ENCODE measurements at regions not wholly inside any gene's neighbourhood (a gene's known extent, or its start where the extent isn't known, plus 50 kb on each side); places are given as distances from the start of the nearest gene placed in this dataset.
"Not testable (repeated sequence)": the region's sequence is repeated elsewhere in the genome, so short reads cannot be mapped to it uniquely, and the experiment has no call there.

DNA sequence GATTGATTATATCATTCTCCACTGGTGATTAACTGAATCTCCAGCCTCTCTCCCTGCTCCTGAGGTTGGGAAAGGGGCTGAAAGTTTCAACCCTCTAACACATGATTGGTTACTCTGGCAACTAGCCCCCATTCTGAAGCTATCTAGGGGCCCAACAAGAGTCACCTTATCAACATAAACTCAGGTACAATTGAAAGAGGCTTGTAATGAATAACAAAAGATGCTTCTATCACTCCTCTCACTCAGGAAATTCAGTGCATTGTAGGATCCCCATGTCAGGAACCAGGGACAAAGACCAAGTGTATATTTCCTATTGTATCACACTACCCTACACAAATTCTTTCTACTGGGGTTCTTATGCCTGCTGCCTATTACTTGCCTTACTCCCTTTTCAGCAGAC lies 123.9 kb upstream of the SLC13A1 start:
- no peak for DNase-seq

DNA sequence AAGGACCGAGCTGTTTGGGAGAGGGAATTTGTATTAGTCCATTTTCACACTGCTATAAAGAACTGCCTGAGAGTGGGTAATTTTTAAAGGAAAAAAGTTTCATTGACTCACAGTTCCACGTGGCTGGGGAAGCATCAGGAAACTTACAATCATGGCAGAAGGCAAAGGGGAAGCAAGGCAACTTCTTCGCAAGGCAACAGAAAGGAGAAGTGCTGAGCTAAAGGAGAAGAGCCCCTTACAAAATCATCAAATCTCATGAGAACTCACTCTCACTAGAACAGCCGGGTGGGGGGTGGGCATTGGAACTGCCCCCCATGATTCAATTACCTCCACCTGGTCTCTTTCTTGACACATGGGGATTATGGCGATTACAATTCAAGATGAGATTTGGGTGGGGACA lies 121.8 kb upstream of the SLC13A1 start:
- DNase-seq = not testable (repeated sequence)

DNA sequence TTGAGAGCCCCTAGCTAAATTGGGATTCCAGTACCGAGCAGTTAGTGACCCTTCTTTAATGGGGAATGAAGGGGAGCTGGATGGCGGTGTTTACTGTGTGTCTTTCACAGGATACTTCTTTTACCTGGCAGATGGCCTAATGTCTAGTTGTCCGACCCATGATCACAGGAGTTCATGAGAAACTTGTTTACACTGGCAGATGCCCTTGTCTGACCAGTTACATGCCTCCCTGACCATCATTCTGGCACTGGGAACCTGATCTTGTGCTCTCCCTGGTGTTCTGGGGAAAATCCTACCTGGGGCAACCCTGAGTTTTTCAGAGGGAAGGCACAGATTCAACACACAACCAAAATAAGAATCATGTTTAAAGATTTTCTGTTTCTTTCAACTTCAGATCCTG lies 120.1 kb upstream of the SLC13A1 start:
- DNase-seq = no peak

DNA sequence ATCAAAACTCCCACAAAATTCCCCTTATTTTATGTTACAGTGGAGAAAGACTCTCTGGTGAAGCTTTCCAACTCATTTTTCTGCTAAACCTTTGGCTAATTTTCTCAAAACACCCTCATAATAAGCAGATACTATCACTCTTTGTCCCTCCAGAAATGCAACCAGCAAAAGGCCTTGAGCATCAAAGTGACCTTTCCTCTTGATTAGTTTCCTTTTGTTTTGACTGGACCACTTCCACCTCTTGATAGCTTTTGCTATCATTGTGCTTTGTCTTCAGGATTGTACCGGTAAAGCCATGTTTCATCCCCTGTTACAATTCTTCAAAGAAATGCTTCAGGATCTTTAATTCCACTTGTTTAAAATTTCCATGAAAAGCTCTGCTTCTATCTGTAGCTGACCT lies 115.1 kb upstream of the SLC13A1 start:
- no peak for DNase-seq

DNA sequence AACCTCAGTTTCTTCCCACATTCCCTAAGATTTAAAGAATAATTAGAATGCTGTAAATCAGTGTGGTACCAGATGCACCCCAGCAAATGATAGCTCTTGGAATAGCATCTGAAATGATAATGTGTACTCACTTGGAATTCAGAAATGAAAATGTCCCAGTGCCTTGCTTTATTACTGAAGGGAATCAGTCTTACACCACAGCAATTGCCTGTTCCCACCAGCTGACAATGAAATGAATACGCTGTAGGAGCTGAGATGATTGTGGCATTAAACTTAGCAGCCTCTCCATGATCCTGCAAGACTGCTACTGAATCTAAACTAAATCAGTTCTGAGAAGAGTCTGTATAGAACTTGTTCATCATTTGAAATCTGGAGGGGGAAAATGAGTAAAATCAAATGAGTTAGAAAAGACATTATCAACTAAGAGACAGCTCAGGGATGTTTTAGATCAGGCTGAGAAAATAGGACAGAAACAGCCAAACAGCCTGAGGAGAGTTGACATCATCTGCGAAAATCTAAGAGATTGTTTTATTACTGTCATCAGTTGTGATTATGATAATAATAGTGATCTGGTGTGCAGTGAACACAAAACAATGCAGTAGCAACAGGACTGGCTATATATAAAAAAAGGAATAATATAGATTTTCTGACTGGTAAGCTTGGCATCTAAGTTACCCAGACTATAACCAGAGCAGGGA lies 108.6 kb upstream of the SLC13A1 start:
- DNase-seq = no peak

DNA sequence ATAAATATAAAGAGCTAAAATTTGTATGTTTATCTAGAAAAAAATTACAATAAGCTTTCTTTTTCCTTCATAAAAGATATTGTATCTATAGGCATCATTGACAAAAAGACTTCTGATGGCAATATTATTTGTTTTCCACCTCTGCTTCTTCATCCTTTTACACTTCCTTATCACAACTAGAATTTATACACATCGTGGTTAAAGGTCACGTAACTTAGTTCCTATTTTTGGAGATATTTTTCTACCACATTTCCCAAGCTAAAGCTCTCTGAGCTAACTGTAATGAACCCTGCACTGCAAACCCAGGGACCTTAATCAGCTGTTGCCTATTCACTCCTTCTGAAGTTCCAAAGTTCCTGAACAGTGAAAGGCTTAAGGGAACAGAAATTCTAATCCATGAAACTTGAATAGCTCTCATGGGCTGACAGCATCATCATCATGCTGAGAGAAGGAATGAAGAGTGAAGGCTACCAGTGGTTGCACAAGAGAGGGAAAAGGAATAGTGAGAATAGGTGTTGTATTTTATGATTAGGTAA lies 106.1 kb upstream of the SLC13A1 start:
- no peak for DNase-seq

DNA sequence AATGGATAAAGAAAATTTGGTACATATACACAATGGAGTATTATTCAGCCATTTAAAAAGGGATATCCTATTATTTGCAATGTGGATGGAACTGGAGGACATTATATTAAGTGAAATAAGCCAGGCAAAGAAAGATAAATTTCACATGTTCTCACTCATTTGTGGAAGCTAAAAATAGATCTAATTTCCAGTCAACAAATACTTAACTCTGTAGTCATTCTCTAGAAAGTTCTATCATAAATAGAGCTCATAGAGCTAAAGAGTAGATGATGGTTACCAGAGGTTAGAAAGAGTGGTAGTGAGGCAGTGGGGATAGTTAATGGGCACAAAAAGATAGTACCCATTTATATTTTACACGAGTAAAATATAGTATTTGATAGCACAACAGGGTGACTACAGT lies 104.2 kb upstream of the SLC13A1 start:
- DNase-seq = no peak

DNA sequence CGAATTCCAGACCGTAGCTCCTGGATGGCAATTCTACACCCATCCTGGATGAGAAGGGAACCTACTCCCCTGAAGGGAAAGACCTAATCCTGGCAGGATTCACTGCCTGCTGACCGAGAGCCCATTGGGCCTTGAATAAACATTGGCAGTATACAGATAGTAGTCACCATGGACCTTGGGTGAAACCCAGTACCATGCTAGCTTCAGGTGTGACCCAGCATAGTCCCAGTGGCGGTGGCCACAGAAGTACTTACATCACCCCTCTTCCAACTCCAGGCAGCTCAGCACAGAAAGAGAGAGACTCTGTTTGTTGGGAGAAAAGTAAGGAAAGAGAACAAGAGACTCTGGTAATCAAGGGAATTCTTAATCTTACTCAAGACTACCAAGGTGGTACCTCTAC lies 97.2 kb upstream of the SLC13A1 start:
- no peak for DNase-seq

DNA sequence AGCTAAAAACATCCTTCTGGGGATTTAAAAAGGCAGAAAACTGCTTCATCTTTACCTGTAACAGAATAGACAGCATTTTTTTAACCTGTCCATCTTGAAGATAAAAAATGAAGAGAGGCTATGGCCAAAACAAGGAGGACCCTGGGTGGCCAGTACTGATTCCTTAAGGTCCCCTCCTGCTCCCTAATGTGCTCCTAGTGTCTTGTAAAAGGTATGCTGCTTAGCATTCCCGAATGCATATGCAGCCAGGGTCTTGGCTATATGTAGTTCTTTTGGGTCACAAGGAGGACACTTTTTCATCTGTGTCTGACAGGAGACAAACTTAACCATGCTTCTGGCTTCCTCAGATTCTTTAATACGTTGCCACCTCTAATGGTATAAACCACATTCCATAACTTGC lies 93.9 kb upstream of the SLC13A1 start:
- no peak for DNase-seq

DNA sequence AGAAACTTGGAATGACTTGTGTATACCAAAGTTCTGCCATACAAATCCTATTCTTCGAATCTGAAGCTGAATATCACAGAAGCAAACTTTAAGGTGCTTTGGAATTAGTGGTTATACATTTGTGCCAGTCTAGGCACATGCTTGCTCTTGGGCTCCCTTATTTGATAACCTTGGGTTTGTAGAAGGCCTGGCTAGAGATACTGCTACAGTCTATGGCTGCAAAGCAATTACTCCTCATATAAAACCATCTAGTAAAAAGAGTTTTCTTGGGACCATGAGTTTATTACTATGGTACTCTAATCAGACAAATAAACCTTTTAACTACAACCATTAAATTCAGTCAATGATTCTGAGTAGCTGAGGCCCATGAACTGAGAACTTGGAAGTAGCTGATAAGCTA lies 92.5 kb upstream of the SLC13A1 start:
- no peak for DNase-seq

DNA sequence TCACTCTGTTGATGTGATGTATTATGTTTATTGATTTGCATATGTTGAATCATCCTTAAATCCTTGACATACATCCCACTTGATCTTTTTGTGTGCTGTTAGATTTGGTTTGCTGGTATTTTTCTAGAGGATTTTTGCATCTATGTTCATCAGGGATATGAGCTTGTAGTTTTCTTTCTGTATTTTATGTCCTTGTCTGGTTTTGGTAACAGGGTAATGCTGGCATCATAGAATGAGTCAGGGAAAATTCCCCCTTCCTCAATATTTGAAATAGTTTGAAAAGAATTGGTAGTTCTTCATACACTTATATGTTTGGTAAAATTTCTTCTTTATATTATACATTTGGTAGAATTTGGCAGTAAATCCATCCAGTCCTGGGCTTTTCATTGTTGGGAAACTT lies 89.4 kb upstream of the SLC13A1 start:
- DNase-seq = no peak

DNA sequence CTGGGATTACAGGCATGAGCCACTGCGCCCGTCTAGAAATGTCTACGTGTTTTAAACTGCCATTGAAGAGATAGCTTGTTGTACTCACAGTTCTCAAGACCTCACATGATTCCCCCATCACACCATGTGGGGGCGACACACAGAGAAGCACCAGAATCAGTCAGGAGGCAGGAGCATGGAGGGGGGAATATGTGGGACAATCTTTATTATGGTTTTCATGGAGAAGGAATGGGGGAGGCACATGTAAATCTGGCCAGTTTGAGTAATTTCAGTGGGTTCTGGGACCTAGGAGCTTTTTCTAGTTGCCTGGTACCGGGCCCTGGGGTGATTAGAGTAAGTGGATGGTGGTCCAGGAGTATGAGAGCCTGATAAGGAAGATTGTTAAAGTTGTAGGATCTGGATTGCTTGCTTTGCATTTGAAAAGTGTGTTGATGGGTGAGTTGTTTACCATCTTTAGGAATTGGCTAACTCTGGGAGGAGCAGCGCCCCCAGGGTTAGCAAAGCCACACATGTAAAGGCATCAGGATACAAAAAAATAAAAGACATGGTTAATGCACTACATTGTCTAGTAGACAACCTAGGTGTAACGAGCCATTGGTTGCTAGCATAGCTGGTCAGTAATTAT lies 85.4 kb upstream of the SLC13A1 start:
- DNase-seq = no peak

DNA sequence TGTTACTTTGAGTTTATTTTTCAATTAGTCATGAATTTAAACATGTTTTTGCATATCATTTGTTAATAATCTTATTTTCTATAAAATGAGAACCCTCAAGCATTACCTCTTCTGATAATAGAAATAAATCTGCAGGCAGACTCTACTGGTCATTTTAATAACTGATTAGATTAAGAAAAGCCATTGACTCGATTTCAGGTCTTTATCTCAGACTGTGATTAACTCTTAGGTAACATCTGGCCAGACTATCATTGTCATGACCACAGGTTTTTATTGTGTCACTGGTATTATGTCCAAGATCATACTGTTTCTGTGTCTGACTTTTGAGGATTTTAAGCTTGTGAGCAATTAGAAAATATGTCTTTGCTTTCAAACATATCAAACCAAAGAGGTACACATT lies 83.6 kb upstream of the SLC13A1 start:
- no peak for DNase-seq

DNA sequence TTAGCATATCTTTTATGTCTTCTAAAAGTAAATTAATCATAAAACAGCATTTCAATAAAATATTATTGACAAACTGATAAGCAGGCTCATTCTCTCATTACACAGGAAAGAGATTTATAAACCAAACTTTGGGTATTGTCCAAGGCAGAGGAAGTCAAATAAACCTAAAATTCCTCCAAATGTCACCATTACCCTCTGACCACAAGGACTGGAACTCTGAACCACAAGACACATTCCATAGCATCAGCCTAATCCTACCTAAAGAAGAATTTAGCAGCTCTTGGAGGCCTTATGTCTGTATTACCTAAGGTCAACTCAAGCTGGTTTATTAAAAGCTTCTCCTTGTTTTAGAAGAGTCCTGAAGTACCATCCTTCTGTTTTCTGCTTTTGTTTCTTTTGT lies 82.4 kb upstream of the SLC13A1 start:
- no peak for DNase-seq

DNA sequence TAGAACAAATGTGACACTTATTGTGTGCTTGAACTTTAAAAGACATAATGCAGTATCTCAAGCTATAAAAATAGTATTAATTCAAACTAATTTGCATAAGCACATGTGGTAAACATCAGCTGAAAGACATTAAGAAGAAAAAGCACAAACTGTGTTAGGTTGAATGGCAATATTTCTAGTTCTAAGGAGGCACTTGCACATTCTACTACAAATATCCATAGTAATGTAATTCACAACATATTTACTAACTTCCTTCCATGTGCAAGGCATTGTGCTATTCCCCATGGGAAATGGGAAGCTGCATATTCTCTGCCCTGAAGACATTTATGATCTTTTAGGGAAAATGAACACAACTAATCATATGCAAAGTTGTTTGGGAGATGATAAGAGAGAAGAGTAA lies 80.2 kb upstream of the SLC13A1 start:
- peak; percentile 18 for DNase-seq

DNA sequence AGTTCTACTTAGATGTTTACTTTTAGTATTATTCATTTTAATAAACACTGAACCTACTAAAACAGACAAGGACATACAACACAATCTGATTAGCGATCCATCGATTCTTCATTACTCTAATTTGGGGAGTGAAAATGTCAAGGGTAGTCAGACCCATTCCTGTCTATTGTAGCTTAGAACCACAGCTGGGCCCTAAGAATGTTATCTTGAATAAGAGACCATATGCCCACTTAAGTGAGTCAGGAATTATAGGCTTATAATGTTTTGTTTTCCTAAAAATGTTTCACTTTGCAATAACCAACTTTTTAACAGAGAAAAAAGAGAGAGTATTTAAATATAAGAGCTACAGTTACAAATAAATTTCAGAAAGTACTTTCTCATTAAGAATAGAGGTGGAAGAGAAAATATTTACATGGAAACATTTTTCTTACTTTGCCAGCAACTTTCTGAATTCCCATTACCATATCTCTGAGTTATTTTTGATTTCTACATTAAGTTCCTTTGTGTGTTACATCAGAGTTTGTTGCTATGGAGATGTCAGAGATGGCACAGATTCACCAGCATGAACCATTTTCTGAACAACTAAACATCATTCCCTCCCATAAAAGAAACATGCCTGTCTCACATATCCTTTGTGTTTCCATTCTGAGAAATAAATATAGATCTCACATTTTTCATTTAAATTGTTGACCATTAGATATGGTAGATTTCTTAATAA lies 75.4 kb upstream of the SLC13A1 start:
- no peak for DNase-seq

DNA sequence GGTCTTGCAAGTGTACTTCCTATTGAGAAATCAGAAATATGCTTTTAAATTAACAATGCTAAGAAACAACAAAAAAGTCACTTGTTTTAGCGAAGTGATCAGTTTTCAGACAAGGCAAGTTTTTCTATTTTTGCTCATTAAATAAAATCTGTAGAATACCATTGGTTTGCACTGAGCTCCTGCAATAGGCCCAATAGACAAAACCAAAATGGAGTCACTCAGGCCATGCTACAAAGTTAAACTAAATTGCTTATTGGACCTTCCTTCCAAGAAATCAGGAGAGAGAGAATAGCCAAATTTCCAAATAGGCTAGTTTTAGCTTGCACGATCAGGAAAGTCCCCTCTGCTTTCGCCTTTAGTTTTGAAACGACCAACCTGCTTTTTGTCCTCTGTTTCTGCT lies 73.4 kb upstream of the SLC13A1 start:
- DNase-seq = no peak

DNA sequence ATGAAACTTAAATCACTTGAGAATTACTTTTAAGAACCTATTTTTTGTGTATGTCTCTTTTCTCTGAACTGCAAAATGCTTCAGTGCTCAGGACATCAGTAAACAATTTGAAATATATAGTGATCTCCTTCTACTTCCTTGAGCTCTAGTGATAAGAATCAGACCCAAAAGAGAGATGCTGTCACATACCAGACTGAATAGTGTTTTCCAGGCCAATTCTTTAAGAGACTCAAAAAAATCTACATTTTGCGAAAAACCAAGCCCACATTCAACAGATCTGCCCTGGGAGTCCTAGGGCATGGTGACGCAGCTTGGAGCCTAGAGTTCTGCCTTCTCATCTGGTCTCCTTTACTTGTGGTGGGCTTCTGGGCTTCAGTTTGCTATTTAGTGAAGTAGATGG lies 72.1 kb upstream of the SLC13A1 start:
- no peak for DNase-seq

DNA sequence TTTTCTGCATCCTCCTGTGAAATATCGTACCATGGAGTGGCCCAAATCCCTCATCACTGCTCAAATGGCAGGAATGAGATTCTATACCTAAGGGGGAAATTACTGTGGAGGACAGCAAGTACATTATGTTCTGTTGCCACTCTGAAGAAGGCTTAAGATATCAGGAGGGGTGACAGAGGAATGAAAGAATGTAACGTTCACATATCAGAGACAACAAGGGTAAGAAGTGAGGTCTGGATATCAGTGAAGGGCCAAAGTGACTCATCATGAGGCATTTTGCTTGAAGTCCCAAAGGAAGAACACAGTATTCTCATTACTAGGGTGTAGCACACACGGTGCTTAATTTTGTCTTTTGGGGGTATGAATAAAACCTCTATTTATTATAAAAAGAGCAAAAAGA lies 71.5 kb upstream of the SLC13A1 start:
- no peak for DNase-seq

DNA sequence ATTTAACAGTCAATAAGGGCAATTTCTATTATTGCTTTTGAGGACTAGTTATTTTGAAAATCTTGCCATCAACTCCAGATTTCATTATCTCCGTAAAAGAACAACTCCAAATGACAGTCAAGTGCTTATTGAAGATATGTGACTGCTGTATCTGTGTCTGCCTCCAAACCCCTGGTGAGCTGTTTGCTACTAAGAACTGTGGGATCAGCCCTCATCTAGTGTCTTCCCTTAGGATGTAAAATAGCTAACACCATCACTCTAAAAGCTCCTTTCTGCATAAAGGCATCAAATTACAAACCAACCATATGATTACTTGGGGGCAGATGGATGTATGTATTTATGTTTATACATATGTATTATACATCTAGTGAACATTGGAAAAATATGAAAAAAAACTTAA lies 70.8 kb upstream of the SLC13A1 start:
- DNase-seq = no peak

DNA sequence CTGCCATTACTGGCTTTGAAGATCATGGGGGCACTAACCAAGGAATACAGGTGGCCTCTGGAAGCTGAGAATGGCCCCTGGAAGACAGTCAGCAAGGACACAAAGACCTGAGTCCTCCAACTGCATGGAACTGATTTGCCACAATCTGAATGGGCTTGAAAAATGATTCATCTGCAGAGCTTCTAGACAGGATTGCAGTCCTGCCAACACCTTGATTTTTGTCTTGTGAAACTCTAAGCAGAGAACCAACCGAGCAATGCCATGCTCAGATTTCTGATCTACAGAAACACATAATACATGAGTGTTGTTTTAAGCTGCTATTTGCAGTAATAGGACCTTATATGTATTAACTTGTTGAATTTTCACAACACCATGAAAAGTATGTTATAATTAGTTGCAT lies 66.1 kb upstream of the SLC13A1 start:
- DNase-seq = no peak

DNA sequence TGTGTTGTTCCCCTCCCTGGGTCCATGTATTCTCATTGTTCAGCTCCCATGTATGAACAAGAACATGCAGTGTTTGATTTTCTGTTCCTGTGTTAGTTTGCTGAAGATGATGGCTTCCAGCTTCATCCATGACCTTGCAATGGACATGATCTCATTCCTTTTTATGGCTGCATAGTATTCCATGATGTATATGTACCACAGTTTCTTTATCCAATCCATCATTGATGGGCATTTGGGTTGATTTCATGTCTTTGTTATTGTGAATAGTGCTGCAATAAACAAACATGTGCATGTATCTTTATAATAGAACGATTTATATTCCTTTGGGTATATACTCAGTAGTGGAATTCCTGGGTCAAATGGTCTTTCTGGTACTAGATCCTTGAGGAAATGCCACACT lies 65.1 kb upstream of the SLC13A1 start:
- not testable (repeated sequence) for DNase-seq

DNA sequence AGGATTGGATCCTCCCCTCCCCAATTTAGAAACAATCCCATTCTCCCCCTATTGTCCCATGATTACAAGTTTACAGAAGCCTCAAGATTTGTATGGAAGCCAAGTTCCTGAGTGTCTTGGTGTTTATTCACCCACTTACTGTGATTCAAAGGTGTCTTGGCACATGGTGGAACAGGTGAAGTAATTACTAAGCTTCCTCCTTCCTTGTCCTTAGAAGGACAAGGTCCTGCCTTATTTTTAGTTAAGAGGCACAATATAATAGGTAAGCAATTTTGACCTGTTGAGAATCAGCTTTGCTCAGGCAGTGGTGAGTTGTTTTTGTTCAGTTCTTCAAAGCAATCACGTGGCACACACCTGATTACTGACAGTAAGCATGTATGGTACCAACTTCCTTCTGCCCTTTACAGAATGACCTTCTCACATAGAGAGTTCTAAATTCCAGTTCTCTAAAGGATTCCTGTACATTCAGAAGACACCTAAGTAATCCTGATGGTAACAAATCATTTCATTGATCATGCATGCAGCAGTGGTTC lies 60.7 kb upstream of the SLC13A1 start:
- no peak for DNase-seq

All from skin of body (tissue), 1 donor.